ENCODE measurements at regions not wholly inside any gene's neighbourhood (a gene's known extent, or its start where the extent isn't known, plus 50 kb on each side); places are given as distances from the start of the nearest gene placed in this dataset.

GRCh38 chr7:3187444-3188040, 113.5 kb upstream of the SDK1 start:
- TF ChIP-seq POLR2A (IDR thresholded peaks at IDR 0.05) (no peak), CTCF (IDR thresholded peaks at IDR 0.05) (no peak)
- H3K27me3 ChIP-seq: no peaks in the 10 kb centered on the region
- no peaks in the 10 kb centered on the region for H3K4me1 ChIP-seq
- H3K27ac ChIP-seq: no peak overlapping the region
- peak in 1 of 3 donors; percentile 13 for DNase-seq
- H3K4me3 ChIP-seq: no peak overlapping the region
- H3K9me3 ChIP-seq: no peaks in the 10 kb centered on the region
- no peaks in the 10 kb centered on the region for H3K36me3 ChIP-seq

- Histone ChIP-seq H3K36me3 (no peaks in the 10 kb centered on the region), H3K4me3 (no peak overlapping the region), H3K9me3 (no peaks in the 10 kb centered on the region), H3K4me1 (no peaks in the 10 kb centered on the region), H3K27ac (no peak overlapping the region), H3K27me3 (no peaks in the 10 kb centered on the region)
- no peak for DNase-seq
- TF ChIP-seq POLR2A (IDR thresholded peaks at IDR 0.05) (no peak), CTCF (IDR thresholded peaks at IDR 0.05) (no peak)
These were observed 112.1 kb upstream of the SDK1 start for GRCh38 chr7:3188946-3189345.

- DNase-seq: no peak
- H3K9me3 ChIP-seq: no peaks in the 10 kb centered on the region
- no peak overlapping the region for H3K4me3 ChIP-seq
- TF ChIP-seq POLR2A (IDR thresholded peaks at IDR 0.05) (no peak), CTCF (IDR thresholded peaks at IDR 0.05) (no peak)
- H3K4me1 ChIP-seq: no peaks in the 10 kb centered on the region
- H3K36me3 ChIP-seq: no peaks in the 10 kb centered on the region
- no peaks in the 10 kb centered on the region for H3K27me3 ChIP-seq
- no peak overlapping the region for H3K27ac ChIP-seq
These were observed 109.5 kb upstream of the SDK1 start for GRCh38 chr7:3191548-3191947.

GRCh38 chr7:3192669-3193068, 108.4 kb upstream of the SDK1 start:
- TF ChIP-seq CTCF (IDR thresholded peaks at IDR 0.05): no peak
- TF ChIP-seq POLR2A (IDR thresholded peaks at IDR 0.05): no peak
- H3K4me1 ChIP-seq: no peaks in the 10 kb centered on the region
- H3K27me3 ChIP-seq: no peaks in the 10 kb centered on the region
- DNase-seq: no peak
- no peaks in the 10 kb centered on the region for H3K9me3 ChIP-seq
- no peak overlapping the region for H3K4me3 ChIP-seq
- H3K36me3 ChIP-seq: no peaks in the 10 kb centered on the region
- H3K27ac ChIP-seq: no peak overlapping the region

GRCh38 chr7:3193379-3194120, 107.5 kb upstream of the SDK1 start:
- H3K4me3 ChIP-seq: no peak overlapping the region
- no peaks in the 10 kb centered on the region for H3K9me3 ChIP-seq
- no peaks in the 10 kb centered on the region for H3K36me3 ChIP-seq
- DNase-seq: no peak
- no peak overlapping the region for H3K27ac ChIP-seq
- H3K4me1 ChIP-seq: no peaks in the 10 kb centered on the region
- TF ChIP-seq CTCF (IDR thresholded peaks at IDR 0.05) (no peak), POLR2A (IDR thresholded peaks at IDR 0.05) (no peak)
- H3K27me3 ChIP-seq: no peaks in the 10 kb centered on the region
